ENCODE measurements at regions not wholly inside any gene's neighbourhood (a gene's known extent, or its start where the extent isn't known, plus 50 kb on each side); places are given as distances from the start of the nearest gene placed in this dataset.

DNA sequence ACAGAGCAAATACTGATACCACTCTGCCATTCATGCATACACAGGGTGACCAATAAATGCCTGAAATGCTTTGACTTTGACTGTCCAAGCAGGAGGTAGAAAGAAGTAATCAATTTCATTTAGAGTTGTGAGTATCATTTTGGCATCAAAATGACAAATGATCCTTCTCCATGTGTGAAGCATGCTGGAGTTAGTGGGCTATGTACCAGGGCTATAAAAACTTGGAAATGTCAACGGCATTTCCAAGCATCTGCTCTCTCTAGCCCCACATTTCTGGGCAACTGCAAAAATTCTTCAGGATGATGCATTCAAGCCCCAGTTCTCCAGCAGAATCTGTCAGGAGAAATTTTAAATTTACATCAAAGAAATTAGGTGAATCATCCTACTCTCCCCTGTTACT is 208.4 kb upstream of the PTBP2 start:
- no peak overlapping the region for H3K4me3 ChIP-seq (ENCODE audit: low read depth in 1 of 3, low read length in 3 of 3)
- no peaks in the 10 kb centered on the region for H3K9me3 ChIP-seq (ENCODE audit: control insufficient read depth in 4 of 4, low read length in 3 of 4)
- no peaks in the 10 kb centered on the region for H3K4me1 ChIP-seq (ENCODE audit: control insufficient read depth in 4 of 4, insufficient read depth in 4 of 4, low read length in 3 of 4)
- no peaks in the 10 kb centered on the region for H3K27me3 ChIP-seq (ENCODE audit: control insufficient read depth in 4 of 4, insufficient read depth in 4 of 4, low read length in 3 of 4)
- no peak for DNase-seq (ENCODE audit: low spot score)
- TF ChIP-seq, protein P1, sequence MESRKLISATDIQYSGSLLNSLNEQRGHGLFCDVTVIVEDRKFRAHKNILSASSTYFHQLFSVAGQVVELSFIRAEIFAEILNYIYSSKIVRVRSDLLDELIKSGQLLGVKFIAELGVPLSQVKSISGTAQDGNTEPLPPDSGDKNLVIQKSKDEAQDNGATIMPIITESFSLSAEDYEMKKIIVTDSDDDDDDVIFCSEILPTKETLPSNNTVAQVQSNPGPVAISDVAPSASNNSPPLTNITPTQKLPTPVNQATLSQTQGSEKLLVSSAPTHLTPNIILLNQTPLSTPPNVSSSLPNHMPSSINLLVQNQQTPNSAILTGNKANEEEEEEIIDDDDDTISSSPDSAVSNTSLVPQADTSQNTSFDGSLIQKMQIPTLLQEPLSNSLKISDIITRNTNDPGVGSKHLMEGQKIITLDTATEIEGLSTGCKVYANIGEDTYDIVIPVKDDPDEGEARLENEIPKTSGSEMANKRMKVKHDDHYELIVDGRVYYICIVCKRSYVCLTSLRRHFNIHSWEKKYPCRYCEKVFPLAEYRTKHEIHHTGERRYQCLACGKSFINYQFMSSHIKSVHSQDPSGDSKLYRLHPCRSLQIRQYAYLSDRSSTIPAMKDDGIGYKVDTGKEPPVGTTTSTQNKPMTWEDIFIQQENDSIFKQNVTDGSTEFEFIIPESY (IDR thresholded peaks at IDR 0.05), result no peak
- TF ChIP-seq TAF1 (conservative IDR thresholded peaks at IDR 0.05) (no peak), GABPA (IDR thresholded peaks at IDR 0.05 in 1 of 2, conservative IDR thresholded peaks at IDR 0.05 in 1 of 2) (no peak), RXRA (IDR thresholded peaks at IDR 0.05) (no peak), HNF4A (conservative IDR thresholded peaks at IDR 0.05) (no peak), NR2F2 (IDR thresholded peaks at IDR 0.05) (no peak), RAD21 (IDR thresholded peaks at IDR 0.05) (no peak), FOXA1 (IDR thresholded peaks at IDR 0.05) (no peak), JUND (IDR thresholded peaks at IDR 0.05) (no peak), EGR1 (IDR thresholded peaks at IDR 0.05; ENCODE audit: low read depth in 2 of 2) (no peak), HNF4G (IDR thresholded peaks at IDR 0.05) (no peak), YY1 (IDR thresholded peaks at IDR 0.05) (no peak)
- TF ChIP-seq, protein P2, sequence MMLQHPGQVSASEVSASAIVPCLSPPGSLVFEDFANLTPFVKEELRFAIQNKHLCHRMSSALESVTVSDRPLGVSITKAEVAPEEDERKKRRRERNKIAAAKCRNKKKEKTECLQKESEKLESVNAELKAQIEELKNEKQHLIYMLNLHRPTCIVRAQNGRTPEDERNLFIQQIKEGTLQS (IDR thresholded peaks at IDR 0.05), result no peak
- TF ChIP-seq, protein P3, sequence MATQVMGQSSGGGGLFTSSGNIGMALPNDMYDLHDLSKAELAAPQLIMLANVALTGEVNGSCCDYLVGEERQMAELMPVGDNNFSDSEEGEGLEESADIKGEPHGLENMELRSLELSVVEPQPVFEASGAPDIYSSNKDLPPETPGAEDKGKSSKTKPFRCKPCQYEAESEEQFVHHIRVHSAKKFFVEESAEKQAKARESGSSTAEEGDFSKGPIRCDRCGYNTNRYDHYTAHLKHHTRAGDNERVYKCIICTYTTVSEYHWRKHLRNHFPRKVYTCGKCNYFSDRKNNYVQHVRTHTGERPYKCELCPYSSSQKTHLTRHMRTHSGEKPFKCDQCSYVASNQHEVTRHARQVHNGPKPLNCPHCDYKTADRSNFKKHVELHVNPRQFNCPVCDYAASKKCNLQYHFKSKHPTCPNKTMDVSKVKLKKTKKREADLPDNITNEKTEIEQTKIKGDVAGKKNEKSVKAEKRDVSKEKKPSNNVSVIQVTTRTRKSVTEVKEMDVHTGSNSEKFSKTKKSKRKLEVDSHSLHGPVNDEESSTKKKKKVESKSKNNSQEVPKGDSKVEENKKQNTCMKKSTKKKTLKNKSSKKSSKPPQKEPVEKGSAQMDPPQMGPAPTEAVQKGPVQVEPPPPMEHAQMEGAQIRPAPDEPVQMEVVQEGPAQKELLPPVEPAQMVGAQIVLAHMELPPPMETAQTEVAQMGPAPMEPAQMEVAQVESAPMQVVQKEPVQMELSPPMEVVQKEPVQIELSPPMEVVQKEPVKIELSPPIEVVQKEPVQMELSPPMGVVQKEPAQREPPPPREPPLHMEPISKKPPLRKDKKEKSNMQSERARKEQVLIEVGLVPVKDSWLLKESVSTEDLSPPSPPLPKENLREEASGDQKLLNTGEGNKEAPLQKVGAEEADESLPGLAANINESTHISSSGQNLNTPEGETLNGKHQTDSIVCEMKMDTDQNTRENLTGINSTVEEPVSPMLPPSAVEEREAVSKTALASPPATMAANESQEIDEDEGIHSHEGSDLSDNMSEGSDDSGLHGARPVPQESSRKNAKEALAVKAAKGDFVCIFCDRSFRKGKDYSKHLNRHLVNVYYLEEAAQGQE (IDR thresholded peaks at IDR 0.05), result no peak
- TF ChIP-seq, protein P4, sequence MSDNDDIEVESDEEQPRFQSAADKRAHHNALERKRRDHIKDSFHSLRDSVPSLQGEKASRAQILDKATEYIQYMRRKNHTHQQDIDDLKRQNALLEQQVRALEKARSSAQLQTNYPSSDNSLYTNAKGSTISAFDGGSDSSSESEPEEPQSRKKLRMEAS (IDR thresholded peaks at IDR 0.05), result no peak
- TF ChIP-seq, protein P5, sequence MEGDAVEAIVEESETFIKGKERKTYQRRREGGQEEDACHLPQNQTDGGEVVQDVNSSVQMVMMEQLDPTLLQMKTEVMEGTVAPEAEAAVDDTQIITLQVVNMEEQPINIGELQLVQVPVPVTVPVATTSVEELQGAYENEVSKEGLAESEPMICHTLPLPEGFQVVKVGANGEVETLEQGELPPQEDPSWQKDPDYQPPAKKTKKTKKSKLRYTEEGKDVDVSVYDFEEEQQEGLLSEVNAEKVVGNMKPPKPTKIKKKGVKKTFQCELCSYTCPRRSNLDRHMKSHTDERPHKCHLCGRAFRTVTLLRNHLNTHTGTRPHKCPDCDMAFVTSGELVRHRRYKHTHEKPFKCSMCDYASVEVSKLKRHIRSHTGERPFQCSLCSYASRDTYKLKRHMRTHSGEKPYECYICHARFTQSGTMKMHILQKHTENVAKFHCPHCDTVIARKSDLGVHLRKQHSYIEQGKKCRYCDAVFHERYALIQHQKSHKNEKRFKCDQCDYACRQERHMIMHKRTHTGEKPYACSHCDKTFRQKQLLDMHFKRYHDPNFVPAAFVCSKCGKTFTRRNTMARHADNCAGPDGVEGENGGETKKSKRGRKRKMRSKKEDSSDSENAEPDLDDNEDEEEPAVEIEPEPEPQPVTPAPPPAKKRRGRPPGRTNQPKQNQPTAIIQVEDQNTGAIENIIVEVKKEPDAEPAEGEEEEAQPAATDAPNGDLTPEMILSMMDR (IDR thresholded peaks at IDR 0.05; ENCODE audit: low read depth, low read length, missing input control), result no peak
- H3K36me3 ChIP-seq (ENCODE audit: control insufficient read depth in 4 of 4, insufficient read depth in 3 of 4, low read depth in 1 of 4, low read length in 3 of 4), result no peaks in the 10 kb centered on the region
- no peak overlapping the region for H3K27ac ChIP-seq (ENCODE audit: low read depth in 1 of 2, low read length in 2 of 2)
- no peak overlapping the region for H3K9ac ChIP-seq (ENCODE audit: low read depth in 1 of 2, low read length in 2 of 2)
- 75% methylated on average over 1 of the region's 1 CpG for WGBS

DNA sequence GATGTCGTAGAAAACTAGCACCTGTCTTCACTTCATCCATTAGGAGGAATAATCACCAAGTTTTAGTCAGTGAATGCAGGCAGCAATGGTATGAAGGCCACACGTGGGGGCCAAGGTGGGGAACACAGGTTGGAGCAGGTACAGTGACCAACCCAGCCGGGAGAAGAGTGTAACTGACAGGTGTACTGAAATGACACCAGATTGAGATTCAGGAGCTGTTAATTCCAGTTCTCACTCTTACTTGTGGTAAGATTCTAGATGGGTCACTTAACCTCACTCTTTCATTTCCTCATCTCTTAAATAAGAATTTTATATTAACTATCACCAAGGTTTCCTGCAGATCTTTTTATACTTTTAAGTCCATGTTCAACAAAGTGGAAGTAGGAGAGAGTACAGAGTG is 206.2 kb upstream of the PTBP2 start:
- H3K27ac ChIP-seq (ENCODE audit: low read depth in 1 of 2, low read length in 2 of 2), result no peak overlapping the region
- no peaks in the 10 kb centered on the region for H3K36me3 ChIP-seq (ENCODE audit: control insufficient read depth in 4 of 4, insufficient read depth in 3 of 4, low read depth in 1 of 4, low read length in 3 of 4)
- no peaks in the 10 kb centered on the region for H3K9me3 ChIP-seq (ENCODE audit: control insufficient read depth in 4 of 4, low read length in 3 of 4)
- DNase-seq (ENCODE audit: low spot score), result no peak
- H3K9ac ChIP-seq (ENCODE audit: low read depth in 1 of 2, low read length in 2 of 2), result no peak overlapping the region
- no peaks in the 10 kb centered on the region for H3K27me3 ChIP-seq (ENCODE audit: control insufficient read depth in 4 of 4, insufficient read depth in 4 of 4, low read length in 3 of 4)
- no peak overlapping the region for H3K4me3 ChIP-seq (ENCODE audit: low read depth in 1 of 3, low read length in 3 of 3)
- H3K4me1 ChIP-seq (ENCODE audit: control insufficient read depth in 4 of 4, insufficient read depth in 4 of 4, low read length in 3 of 4), result no peaks in the 10 kb centered on the region
- 83% methylated on average over 3 of the region's 3 CpGs for WGBS
- TF ChIP-seq FOXA2 (IDR thresholded peaks at IDR 0.05) (no peak), EGR1 (IDR thresholded peaks at IDR 0.05; ENCODE audit: low read depth in 2 of 2) (no peak), SP1 (IDR thresholded peaks at IDR 0.05) (no peak), GABPA (IDR thresholded peaks at IDR 0.05 in 1 of 2, conservative IDR thresholded peaks at IDR 0.05 in 1 of 2) (no peak)
- TF ChIP-seq, protein P3 (IDR thresholded peaks at IDR 0.05), result no peak
- TF ChIP-seq, protein P5 (IDR thresholded peaks at IDR 0.05; ENCODE audit: low read depth, low read length, missing input control), result no peak

Measured in liver (tissue), 8 donors.